ENCODE measurements at regions not wholly inside any gene's neighbourhood (a gene's known extent, or its start where the extent isn't known, plus 50 kb on each side); places are given as distances from the start of the nearest gene placed in this dataset.
"Not testable (repeated sequence)": the region's sequence is repeated elsewhere in the genome, so short reads cannot be mapped to it uniquely, and the experiment has no call there.

- Histone ChIP-seq H3K27me3 (ENCODE audit: low read depth) (no peaks in the 10 kb centered on the region), H3K9me3 (no peaks in the 10 kb centered on the region), H3K36me3 (no peaks in the 10 kb centered on the region), H3K27ac (no peak overlapping the region), H3K4me3 (no peak overlapping the region), H3K4me1 (no peaks in the 10 kb centered on the region)
- DNase-seq (no peak), ATAC-seq (no peak)
- TF ChIP-seq, protein P1, sequence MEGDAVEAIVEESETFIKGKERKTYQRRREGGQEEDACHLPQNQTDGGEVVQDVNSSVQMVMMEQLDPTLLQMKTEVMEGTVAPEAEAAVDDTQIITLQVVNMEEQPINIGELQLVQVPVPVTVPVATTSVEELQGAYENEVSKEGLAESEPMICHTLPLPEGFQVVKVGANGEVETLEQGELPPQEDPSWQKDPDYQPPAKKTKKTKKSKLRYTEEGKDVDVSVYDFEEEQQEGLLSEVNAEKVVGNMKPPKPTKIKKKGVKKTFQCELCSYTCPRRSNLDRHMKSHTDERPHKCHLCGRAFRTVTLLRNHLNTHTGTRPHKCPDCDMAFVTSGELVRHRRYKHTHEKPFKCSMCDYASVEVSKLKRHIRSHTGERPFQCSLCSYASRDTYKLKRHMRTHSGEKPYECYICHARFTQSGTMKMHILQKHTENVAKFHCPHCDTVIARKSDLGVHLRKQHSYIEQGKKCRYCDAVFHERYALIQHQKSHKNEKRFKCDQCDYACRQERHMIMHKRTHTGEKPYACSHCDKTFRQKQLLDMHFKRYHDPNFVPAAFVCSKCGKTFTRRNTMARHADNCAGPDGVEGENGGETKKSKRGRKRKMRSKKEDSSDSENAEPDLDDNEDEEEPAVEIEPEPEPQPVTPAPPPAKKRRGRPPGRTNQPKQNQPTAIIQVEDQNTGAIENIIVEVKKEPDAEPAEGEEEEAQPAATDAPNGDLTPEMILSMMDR (IDR thresholded peaks at IDR 0.05) = no peak
- intact Hi-C loops (cut with DNase I) = no loop called here
Measured at GRCh38 chr4:30103455-30103854, 616.7 kb upstream of the PCDH7 start.

- intact Hi-C loops (cut with DNase I) = no loop called here
- no peaks in the 10 kb centered on the region for H3K36me3 ChIP-seq
- H3K4me3 ChIP-seq = no peak overlapping the region
- no peaks in the 10 kb centered on the region for H3K27me3 ChIP-seq (ENCODE audit: low read depth)
- H3K4me1 ChIP-seq = no peaks in the 10 kb centered on the region
- TF ChIP-seq, protein P1 (IDR thresholded peaks at IDR 0.05) = no peak
- H3K9me3 ChIP-seq = no peaks in the 10 kb centered on the region
- ATAC-seq (no peak), DNase-seq (no peak)
- H3K27ac ChIP-seq = no peak overlapping the region
Measured at GRCh38 chr4:30116401-30116800, 603.8 kb upstream of the PCDH7 start.

DNA sequence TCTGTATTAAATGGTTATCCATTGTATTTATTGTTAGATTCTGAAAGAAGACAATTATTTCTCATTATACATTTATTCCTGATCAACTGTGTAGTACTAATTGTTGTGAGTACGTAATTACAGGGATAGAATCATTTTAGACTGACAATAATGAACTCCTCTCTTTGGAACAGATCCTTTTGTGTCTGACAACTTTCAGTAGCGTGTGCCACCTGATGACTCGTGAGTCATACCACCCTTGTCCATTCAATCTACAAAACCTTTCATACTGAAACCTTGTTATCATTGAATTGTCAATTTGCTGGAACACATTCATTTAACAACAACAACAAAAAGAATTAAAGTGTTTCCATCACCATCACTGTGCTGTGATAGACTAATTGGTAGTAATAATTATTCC is 602.7 kb upstream of the PCDH7 start:
- intact Hi-C loops (cut with DNase I) = no loop called here
- H3K4me1 ChIP-seq = no peaks in the 10 kb centered on the region
- ATAC-seq = no peak
- DNase-seq = no peak
- H3K4me3 ChIP-seq = no peak overlapping the region
- TF ChIP-seq, protein P1 (IDR thresholded peaks at IDR 0.05) = no peak
- H3K27me3 ChIP-seq (ENCODE audit: low read depth) = no peaks in the 10 kb centered on the region
- H3K9me3 ChIP-seq = no peaks in the 10 kb centered on the region
- no peak overlapping the region for H3K27ac ChIP-seq
- no peaks in the 10 kb centered on the region for H3K36me3 ChIP-seq

DNA sequence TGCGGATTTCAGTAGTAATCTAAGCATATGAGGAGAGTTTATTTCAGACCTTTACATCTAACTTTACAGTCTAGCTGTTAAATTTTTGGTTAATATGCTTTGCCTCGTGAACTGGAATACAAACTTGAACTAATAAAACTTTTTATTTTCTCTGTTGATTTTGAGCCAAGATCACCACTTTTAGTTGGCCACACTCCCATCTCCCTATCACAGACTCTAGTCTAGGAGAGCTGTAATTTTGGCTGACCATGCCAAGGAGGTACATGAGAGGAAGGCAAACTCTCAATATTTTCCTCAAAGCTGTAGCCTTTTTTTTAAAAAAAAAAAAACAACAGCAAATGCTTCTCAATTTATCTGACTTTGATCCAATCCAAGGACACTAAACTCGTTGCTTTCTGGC is 597.5 kb upstream of the PCDH7 start:
- Histone ChIP-seq H3K36me3 (no peaks in the 10 kb centered on the region), H3K27ac (no peak overlapping the region), H3K4me3 (no peak overlapping the region), H3K4me1 (no peaks in the 10 kb centered on the region), H3K27me3 (ENCODE audit: low read depth) (no peaks in the 10 kb centered on the region), H3K9me3 (no peaks in the 10 kb centered on the region)
- intact Hi-C loops (cut with DNase I) = no loop called here
- ATAC-seq (no peak), DNase-seq (no peak)
- TF ChIP-seq, protein P1 (IDR thresholded peaks at IDR 0.05) = no peak

DNA sequence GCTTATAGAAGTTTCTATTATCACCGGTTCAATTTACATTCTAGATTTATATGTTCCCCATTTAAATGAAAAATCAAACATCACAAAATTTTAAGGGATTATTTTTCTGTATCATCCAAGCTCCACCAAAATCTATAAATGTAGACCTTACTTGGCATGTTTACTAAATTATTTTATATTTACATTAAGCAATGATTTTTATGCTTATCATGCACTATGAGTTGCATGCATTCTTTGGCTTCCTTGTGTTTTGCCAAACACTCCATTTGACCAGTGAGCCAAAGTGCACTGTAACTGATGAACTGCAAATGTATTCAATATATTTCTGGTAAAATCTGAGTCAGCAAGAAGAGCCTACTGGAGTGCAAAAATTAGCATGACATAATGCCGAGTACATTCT is 595.5 kb upstream of the PCDH7 start:
- H3K36me3 ChIP-seq; H3K4me3 ChIP-seq; ATAC-seq; H3K9me3 ChIP-seq; H3K27me3 ChIP-seq (ENCODE audit: low read depth); intact Hi-C loops (cut with DNase I); H3K27ac ChIP-seq; DNase-seq; H3K4me1 ChIP-seq: not testable (repeated sequence)

DNA sequence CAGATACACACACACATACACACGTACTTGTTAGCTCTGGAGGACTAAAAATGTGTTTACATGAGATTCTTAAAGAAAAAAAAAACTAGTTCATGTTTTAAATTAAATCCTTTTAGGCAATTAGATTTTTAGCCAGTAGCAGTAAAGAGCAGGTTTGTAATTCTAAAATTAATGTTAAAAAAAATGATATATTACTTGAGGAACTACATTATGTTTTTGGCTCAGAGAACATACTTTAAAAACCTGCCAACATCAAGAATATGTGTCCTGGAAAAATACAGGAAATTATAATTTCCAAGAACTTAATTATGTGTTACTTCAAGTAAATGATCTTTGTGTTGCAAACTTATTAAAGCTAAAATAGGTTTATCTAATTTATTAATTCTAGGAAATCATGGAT is 594.3 kb upstream of the PCDH7 start:
- H3K27me3 ChIP-seq (ENCODE audit: low read depth) = no peaks in the 10 kb centered on the region

More for the DNA sequence above, 594.3 kb upstream of the PCDH7 start:
- DNase-seq (no peak), ATAC-seq (no peak)
- H3K4me1 ChIP-seq = no peaks in the 10 kb centered on the region
- intact Hi-C loops (cut with DNase I) = no loop called here
- no peaks in the 10 kb centered on the region for H3K36me3 ChIP-seq
- H3K27ac ChIP-seq = no peak overlapping the region
- TF ChIP-seq, protein P1 (IDR thresholded peaks at IDR 0.05) = no peak
- no peak overlapping the region for H3K4me3 ChIP-seq
- no peaks in the 10 kb centered on the region for H3K9me3 ChIP-seq

Data from lower lobe of right lung (tissue), 2 donors.